ENCODE measurements at regions not wholly inside any gene's neighbourhood (a gene's known extent, or its start where the extent isn't known, plus 50 kb on each side); places are given as distances from the start of the nearest gene placed in this dataset.

DNA sequence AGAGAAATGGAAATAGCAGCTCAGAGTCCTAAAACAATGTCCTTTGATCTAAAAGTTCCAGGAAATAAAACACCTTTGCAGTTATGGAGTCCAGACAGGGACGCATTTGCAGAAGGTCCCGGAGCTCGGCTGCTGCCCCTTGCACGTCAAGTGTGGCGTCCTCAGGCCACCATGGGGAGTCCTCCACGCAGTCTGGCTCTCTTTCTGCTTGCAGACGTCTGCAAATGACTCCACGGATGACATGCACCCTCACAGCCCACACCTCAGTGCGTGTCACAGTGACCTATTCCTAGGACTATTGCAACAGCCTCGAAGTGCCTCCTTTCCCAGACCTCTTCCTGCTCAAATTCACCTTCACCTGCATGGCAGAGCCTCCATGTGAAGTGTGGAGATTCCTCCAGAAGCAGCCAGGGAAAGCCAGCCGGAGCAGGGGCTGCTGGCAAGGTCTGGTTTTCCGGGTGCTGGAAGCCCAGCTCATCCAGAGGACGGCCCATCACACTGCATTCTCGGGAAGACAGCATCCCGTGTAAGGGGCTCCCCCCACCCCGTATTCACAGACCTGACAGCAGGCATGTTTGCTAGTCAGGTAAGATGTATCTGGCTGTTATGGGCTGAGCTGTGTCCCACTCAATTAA lies 137.7 kb downstream of the ASB1 start:
- TF ChIP-seq, protein P1, sequence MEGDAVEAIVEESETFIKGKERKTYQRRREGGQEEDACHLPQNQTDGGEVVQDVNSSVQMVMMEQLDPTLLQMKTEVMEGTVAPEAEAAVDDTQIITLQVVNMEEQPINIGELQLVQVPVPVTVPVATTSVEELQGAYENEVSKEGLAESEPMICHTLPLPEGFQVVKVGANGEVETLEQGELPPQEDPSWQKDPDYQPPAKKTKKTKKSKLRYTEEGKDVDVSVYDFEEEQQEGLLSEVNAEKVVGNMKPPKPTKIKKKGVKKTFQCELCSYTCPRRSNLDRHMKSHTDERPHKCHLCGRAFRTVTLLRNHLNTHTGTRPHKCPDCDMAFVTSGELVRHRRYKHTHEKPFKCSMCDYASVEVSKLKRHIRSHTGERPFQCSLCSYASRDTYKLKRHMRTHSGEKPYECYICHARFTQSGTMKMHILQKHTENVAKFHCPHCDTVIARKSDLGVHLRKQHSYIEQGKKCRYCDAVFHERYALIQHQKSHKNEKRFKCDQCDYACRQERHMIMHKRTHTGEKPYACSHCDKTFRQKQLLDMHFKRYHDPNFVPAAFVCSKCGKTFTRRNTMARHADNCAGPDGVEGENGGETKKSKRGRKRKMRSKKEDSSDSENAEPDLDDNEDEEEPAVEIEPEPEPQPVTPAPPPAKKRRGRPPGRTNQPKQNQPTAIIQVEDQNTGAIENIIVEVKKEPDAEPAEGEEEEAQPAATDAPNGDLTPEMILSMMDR (conservative IDR thresholded peaks at IDR 0.05 in 1 of 2, IDR thresholded peaks at IDR 0.05 in 1 of 2; ENCODE audit: low read depth in 1 of 2, low read length in 2 of 2): no peak
- no peak for TF ChIP-seq EZH2 (IDR thresholded peaks at IDR 0.05; ENCODE audit: low read length, missing control alignments)

Data from fibroblast of lung (primary cell).